GM12891 (cell line): ENCODE measurements at regions not wholly inside any gene's neighbourhood (a gene's known extent, or its start where the extent isn't known, plus 50 kb on each side); places are given as distances from the start of the nearest gene placed in this dataset.

Experiments
- PAX5 ChIP-seq: IDR thresholded peaks from 2 replicates; pipeline ENCODE4 v1.6.1; 2011; ENCODE audit warnings: low read length, moderate library complexity, mild to moderate bottlenecking; ENCODE audit not compliant: insufficient read depth, severe bottlenecking
- POLR2A ChIP-seq: IDR thresholded peaks from 2 replicates; pipeline ENCODE4 v1.6.1; 2011; ENCODE audit warnings: low read depth, low read length, control low read depth
- POLR2AphosphoS5 ChIP-seq: IDR thresholded peaks from 2 replicates; pipeline ENCODE4 v1.6.1; 2011; ENCODE audit warnings: low read depth, low read length, control low read depth
- POU2F2 ChIP-seq: IDR thresholded peaks from 2 replicates; pipeline ENCODE4 v1.6.1; 2011; ENCODE audit warnings: low read depth, mild to moderate bottlenecking, control low read depth, low read length, moderate library complexity
- SPI1 ChIP-seq: IDR thresholded peaks from 2 replicates; pipeline ENCODE4 v1.6.1; 2011; ENCODE audit warnings: low read depth, low read length, control low read depth
- TAF1 ChIP-seq: IDR thresholded peaks from 2 replicates; pipeline ENCODE4 v1.6.1; 2011; ENCODE audit warnings: low read depth, low read length, control low read depth

DNA sequence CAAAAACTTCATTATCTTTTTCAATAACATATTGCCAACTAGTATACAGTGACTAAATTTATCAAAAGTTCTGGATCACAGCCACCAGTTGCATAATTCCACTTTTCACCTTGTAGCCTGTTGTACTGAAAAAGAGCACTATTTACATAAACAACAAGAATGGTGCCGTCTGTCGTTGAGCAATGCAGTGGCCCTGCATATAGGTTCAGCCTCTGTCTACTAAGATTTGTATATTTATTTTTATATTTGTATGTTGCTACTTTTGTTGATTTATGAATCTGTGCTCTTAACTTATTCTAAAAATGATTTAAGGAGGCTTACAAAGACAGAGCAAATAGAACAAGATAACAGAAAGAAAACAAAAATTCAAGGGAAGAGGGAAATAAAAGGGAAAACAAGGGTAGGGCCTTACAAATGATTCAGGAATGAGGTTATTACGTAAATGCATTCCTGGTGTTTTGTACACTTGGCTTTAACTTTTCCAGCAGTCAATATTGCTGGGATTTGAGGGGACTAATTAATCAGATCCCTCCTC lies 257.6 kb upstream of the STT3B start:
- TF ChIP-seq POLR2AphosphoS5: no peak
- TF ChIP-seq TAF1: no peak
- no peak for TF ChIP-seq POLR2A
- TF ChIP-seq SPI1: no peak
- TF ChIP-seq PAX5: no peak
- no peak for TF ChIP-seq POU2F2
